ENCODE measurements at regions not wholly inside any gene's neighbourhood (a gene's known extent, or its start where the extent isn't known, plus 50 kb on each side); places are given as distances from the start of the nearest gene placed in this dataset.

- H3F3A ChIP-seq (ENCODE audit: insufficient read depth): no peaks in the 10 kb centered on the region
- H3K27me3 ChIP-seq (replicated peaks; ENCODE audit: insufficient read depth): no peaks in the 10 kb centered on the region
- H3K9me2 ChIP-seq (ENCODE audit: insufficient read depth): no peaks in the 10 kb centered on the region
- TF ChIP-seq EZH2 (IDR thresholded peaks at IDR 0.05; ENCODE audit: insufficient read depth, poor library complexity, severe bottlenecking): no peak
- TF ChIP-seq EZH2phosphoT487 (IDR thresholded peaks at IDR 0.05; ENCODE audit: insufficient read depth, low read depth): no peak
- H3K9ac ChIP-seq: no peak overlapping the region
- no peaks in the 10 kb centered on the region for H3K9me3 ChIP-seq (ENCODE audit: low read depth)
- no peak overlapping the region for H3K4me2 ChIP-seq (ENCODE audit: unreplicated experiment)
- WGBS, 2 experiments (ENCODE audit: low coverage in 1 of 2, low lambda C conversion rate in 2 of 2, missing lambda C conversion rate in 2 of 2): 81 to 90% methylated on average over 5 of the region's 5 CpGs
- H3K36me3 ChIP-seq (ENCODE audit: low read depth): no peaks in the 10 kb centered on the region
- no peaks in the 10 kb centered on the region for H4K20me1 ChIP-seq (ENCODE audit: insufficient read depth)
- no peak overlapping the region for H3K4me3 ChIP-seq
- no peak for DNase-seq
- no peak overlapping the region for H2AFZ ChIP-seq
- no peaks in the 10 kb centered on the region for H3K79me2 ChIP-seq (ENCODE audit: insufficient read depth)
- no peaks in the 10 kb centered on the region for H3K4me1 ChIP-seq (ENCODE audit: insufficient read depth)
- in situ Hi-C loops (cut with MboI): no loop called here
- no peak overlapping the region for H3K27ac ChIP-seq
Observed at GRCh38 chr2:58669998-58670397, 428.9 kb upstream of the FANCL start.

- no peaks in the 10 kb centered on the region for H3K27me3 ChIP-seq (replicated peaks; ENCODE audit: insufficient read depth)
- no peaks in the 10 kb centered on the region for H3K9me2 ChIP-seq (ENCODE audit: insufficient read depth)
- TF ChIP-seq EZH2phosphoT487 (IDR thresholded peaks at IDR 0.05; ENCODE audit: insufficient read depth, low read depth) (no peak), EZH2 (IDR thresholded peaks at IDR 0.05; ENCODE audit: insufficient read depth, poor library complexity, severe bottlenecking) (no peak)
- no peak overlapping the region for H3K4me3 ChIP-seq
- H3K9ac ChIP-seq: no peak overlapping the region
- 92 to 95% methylated on average over 3 of the region's 3 CpGs for WGBS, 2 experiments (ENCODE audit: low coverage in 1 of 2, low lambda C conversion rate in 2 of 2, missing lambda C conversion rate in 2 of 2)
- no peak overlapping the region for H2AFZ ChIP-seq
- H3K9me3 ChIP-seq (ENCODE audit: low read depth): no peaks in the 10 kb centered on the region
- no peaks in the 10 kb centered on the region for H3F3A ChIP-seq (ENCODE audit: insufficient read depth)
- in situ Hi-C loops (cut with MboI): no loop called here
- no peaks in the 10 kb centered on the region for H3K36me3 ChIP-seq (ENCODE audit: low read depth)
- H3K4me2 ChIP-seq (ENCODE audit: unreplicated experiment): no peak overlapping the region
- H3K27ac ChIP-seq: no peak overlapping the region
- no peaks in the 10 kb centered on the region for H3K4me1 ChIP-seq (ENCODE audit: insufficient read depth)
- no peaks in the 10 kb centered on the region for H3K79me2 ChIP-seq (ENCODE audit: insufficient read depth)
- peak; percentile 8 for DNase-seq
- no peaks in the 10 kb centered on the region for H4K20me1 ChIP-seq (ENCODE audit: insufficient read depth)
Observed at GRCh38 chr2:58667137-58667774, 426.1 kb upstream of the FANCL start.

GRCh38 chr2:58666323-58666970 lies 425.3 kb upstream of the FANCL start:
- Histone ChIP-seq H3K27me3 (replicated peaks; ENCODE audit: insufficient read depth) (no peaks in the 10 kb centered on the region), H3K4me3 (no peak overlapping the region), H3K4me1 (ENCODE audit: insufficient read depth) (no peaks in the 10 kb centered on the region), H3K9me2 (ENCODE audit: insufficient read depth) (no peaks in the 10 kb centered on the region), H3K27ac (no peak overlapping the region), H3K9ac (no peak overlapping the region), H3K79me2 (ENCODE audit: insufficient read depth) (no peaks in the 10 kb centered on the region), H3K9me3 (ENCODE audit: low read depth) (no peaks in the 10 kb centered on the region), H2AFZ (no peak overlapping the region), H3K36me3 (ENCODE audit: low read depth) (no peaks in the 10 kb centered on the region), H3K4me2 (ENCODE audit: unreplicated experiment) (no peak overlapping the region), H3F3A (ENCODE audit: insufficient read depth) (no peaks in the 10 kb centered on the region), H4K20me1 (ENCODE audit: insufficient read depth) (no peaks in the 10 kb centered on the region)
- in situ Hi-C loops (cut with MboI): no loop called here
- 72 to 87% methylated on average over 3 of the region's 3 CpGs for WGBS, 2 experiments (ENCODE audit: low coverage in 1 of 2, low lambda C conversion rate in 2 of 2, missing lambda C conversion rate in 2 of 2)
- DNase-seq: no peak
- TF ChIP-seq EZH2 (IDR thresholded peaks at IDR 0.05; ENCODE audit: insufficient read depth, poor library complexity, severe bottlenecking) (no peak), EZH2phosphoT487 (IDR thresholded peaks at IDR 0.05; ENCODE audit: insufficient read depth, low read depth) (no peak)

- TF ChIP-seq EZH2phosphoT487 (IDR thresholded peaks at IDR 0.05; ENCODE audit: insufficient read depth, low read depth) (no peak), EZH2 (IDR thresholded peaks at IDR 0.05; ENCODE audit: insufficient read depth, poor library complexity, severe bottlenecking) (no peak)
- H3K9ac ChIP-seq: no peak overlapping the region
- no peaks in the 10 kb centered on the region for H3K36me3 ChIP-seq (ENCODE audit: low read depth)
- H4K20me1 ChIP-seq (ENCODE audit: insufficient read depth): no peaks in the 10 kb centered on the region
- H3K9me3 ChIP-seq (ENCODE audit: low read depth): no peaks in the 10 kb centered on the region
- H3K27me3 ChIP-seq (replicated peaks; ENCODE audit: insufficient read depth): no peaks in the 10 kb centered on the region
- no peak overlapping the region for H3K27ac ChIP-seq
- no peaks in the 10 kb centered on the region for H3K79me2 ChIP-seq (ENCODE audit: insufficient read depth)
- DNase-seq: no peak
- H3K4me3 ChIP-seq: no peak overlapping the region
- 67 to 72% methylated on average over 3 of the region's 3 CpGs for WGBS, 2 experiments (ENCODE audit: low coverage in 1 of 2, low lambda C conversion rate in 2 of 2, missing lambda C conversion rate in 2 of 2)
- H2AFZ ChIP-seq: no peak overlapping the region
- in situ Hi-C loops (cut with MboI): no loop called here
- no peaks in the 10 kb centered on the region for H3F3A ChIP-seq (ENCODE audit: insufficient read depth)
- H3K4me2 ChIP-seq (ENCODE audit: unreplicated experiment): no peak overlapping the region
- H3K9me2 ChIP-seq (ENCODE audit: insufficient read depth): no peaks in the 10 kb centered on the region
- H3K4me1 ChIP-seq (ENCODE audit: insufficient read depth): no peaks in the 10 kb centered on the region
Observed at GRCh38 chr2:58665154-58665553, 424.0 kb upstream of the FANCL start.

Measured in GM23248 (cell line).